BJ (cell line): ENCODE measurements at regions not wholly inside any gene's neighbourhood (a gene's known extent, or its start where the extent isn't known, plus 50 kb on each side); places are given as distances from the start of the nearest gene placed in this dataset.

Source experiments
- CTCF ChIA-PET: fragments of 350-600 bp; formaldehyde crosslinking; extraction: SDS; loops from one replicate; lab custom pipeline; 2021; ENCODE audit warnings: antibody characterized with exemption, inconsistent platforms; lab: Yijun Ruan, JAX
- POLR2A ChIA-PET: fragments of 300-600 bp; sonication (Branson Sonifier 250); formaldehyde crosslinking; extraction: SDS; loops from one replicate; lab custom pipeline; 2021; ENCODE audit warnings: antibody characterized with exemption; lab: Charles Lee
- DNase-seq: peaks from one replicate; pipeline ENCODE4 v3.0.0-alpha.2; 2011; ENCODE audit warnings: low read depth
- H3K27me3 ChIP-seq: 2 replicates; pipeline ENCODE4 v1.6.0; 2011; ENCODE audit warnings: low read length; ENCODE audit not compliant: control insufficient read depth, insufficient read depth
- H3K36me3 ChIP-seq: 2 replicates; pipeline ENCODE4 v1.5.1; 2011; ENCODE audit warnings: low read length; ENCODE audit not compliant: control insufficient read depth, insufficient read depth
- H3K4me3 ChIP-seq: 2 replicates; pipeline ENCODE4 v1.5.1; 2011; ENCODE audit warnings: low read depth, mild to moderate bottlenecking, control low read depth, low read length
- CTCF ChIP-seq: IDR thresholded peaks from 2 replicates; pipeline ENCODE4 v1.5.1; 2011; ENCODE audit warnings: low read depth, mild to moderate bottlenecking, control low read depth, inconsistent platforms, low read length, moderate library complexity; ENCODE audit not compliant: insufficient read depth

DNA sequence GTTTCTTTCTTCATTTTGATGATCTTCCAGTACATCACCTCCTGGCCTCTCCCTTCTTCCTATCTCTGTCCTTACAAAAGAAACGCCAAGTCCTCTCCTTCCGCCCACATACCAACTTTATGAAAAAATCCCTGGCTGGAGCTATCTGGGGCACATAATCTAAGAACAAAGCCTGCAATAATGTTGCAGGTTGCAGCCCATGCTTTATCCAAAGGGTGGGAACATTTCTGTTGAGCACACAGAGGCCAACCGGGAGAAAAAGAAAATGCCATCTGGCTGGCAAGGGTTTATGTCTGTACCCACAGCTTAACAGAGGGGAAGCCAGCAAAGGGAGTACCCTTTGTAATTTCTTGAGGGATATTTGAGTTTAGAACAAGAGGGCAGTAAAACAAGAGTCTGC, 409.6 kb downstream of the SOX9 start:
- ChIA-PET CTCF (interaction anchor here (1.1 to 4.0 kb wide), 2 partner anchors 8 to 164 kb away, joined by 3 to 20 read pairs; no protein-coding TSS in a partner anchor), POLR2A (no interaction called here)
- no peak for TF ChIP-seq CTCF
- no peak for DNase-seq
- no peaks in the 10 kb centered on the region for H3K27me3 ChIP-seq
- no peaks in the 10 kb centered on the region for H3K36me3 ChIP-seq
- no peak overlapping the region for H3K4me3 ChIP-seq

DNA sequence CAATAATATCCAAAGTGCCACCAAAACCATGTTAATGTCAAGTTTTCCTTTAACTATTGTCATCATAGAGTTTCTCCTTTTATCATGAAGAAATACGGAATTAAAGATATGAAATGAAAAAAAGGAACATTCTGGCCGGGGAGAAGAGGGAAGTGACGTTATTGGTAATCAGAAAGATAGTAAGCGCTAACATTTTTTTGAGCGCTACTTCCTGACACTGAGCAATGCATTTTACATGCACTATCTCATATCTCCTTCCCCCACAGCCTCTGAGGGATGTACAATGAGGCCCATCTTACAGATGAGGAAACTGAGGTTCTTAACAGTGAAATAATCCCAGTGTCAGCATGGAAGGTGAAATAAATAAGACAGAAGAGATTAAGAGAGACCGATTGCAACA, 410.9 kb downstream of the SOX9 start:
- CTCF ChIA-PET, result interaction anchor here (1.2 kb wide), 1 partner anchor 413 kb away, joined by 6 read pairs; no protein-coding TSS in a partner anchor
- no peak for DNase-seq
- Histone ChIP-seq H3K4me3 (no peak overlapping the region), H3K36me3 (no peaks in the 10 kb centered on the region), H3K27me3 (no peaks in the 10 kb centered on the region)
- POLR2A ChIA-PET, result no interaction called here
- no peak for TF ChIP-seq CTCF

GRCh38 chr17:72534265-72534664, 413.4 kb downstream of the SOX9 start:
- no peak overlapping the region for H3K4me3 ChIP-seq
- H3K36me3 ChIP-seq, result no peaks in the 10 kb centered on the region
- TF ChIP-seq CTCF, result no peak
- POLR2A ChIA-PET, result no interaction called here
- no peaks in the 10 kb centered on the region for H3K27me3 ChIP-seq
- CTCF ChIA-PET, result no interaction called here
- DNase-seq, result no peak

DNA sequence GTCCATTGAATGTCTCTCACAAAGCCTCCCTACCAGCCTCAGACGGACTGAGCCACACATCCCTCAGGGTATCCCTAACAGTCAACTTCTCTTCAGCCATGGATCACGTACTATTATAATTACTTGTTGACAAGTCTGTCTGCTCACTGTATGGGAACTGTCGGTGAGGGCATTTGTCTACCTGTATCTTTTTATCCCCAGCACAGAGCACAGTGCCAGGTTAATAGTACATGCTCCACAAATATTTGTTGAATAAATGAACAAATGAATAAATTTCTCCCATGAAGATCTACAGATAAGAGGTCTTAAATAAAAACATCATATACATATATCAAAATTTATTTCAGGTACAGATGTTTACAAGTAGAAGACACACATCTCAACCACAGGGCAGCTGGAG, 414.0 kb downstream of the SOX9 start:
- ChIA-PET POLR2A (no interaction called here), CTCF (interaction anchor here (0.7 kb wide), 1 partner anchor 26 kb away, joined by 3 read pairs; no protein-coding TSS in a partner anchor)
- Histone ChIP-seq H3K36me3 (no peaks in the 10 kb centered on the region), H3K4me3 (no peak overlapping the region), H3K27me3 (no peaks in the 10 kb centered on the region)
- no peak for DNase-seq
- TF ChIP-seq CTCF, result no peak

DNA sequence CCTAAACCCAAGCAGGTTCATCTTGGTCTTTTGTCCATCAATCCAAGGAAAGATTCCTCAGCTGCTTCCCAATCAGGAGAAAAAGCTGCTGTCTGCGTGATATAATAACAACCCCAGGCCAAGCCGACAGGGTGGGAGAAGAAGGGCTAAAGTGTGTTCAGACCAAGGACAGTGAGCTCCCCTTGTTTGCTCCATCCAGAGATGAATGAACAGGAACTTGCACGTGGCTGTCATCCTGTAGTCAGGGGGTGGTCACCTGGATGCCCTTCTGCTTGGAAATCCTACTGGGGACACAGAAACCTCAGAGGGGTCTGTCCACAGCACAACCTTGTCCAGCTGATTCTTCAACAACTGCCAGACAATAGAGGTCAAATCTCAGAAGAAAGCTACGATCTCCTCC, 414.5 kb downstream of the SOX9 start:
- POLR2A ChIA-PET, result no interaction called here
- H3K36me3 ChIP-seq, result no peaks in the 10 kb centered on the region
- CTCF ChIA-PET, result interaction anchor here (0.7 kb wide), 1 partner anchor 25 kb away, joined by 3 read pairs; no protein-coding TSS in a partner anchor
- TF ChIP-seq CTCF, result no peak
- no peak for DNase-seq
- H3K4me3 ChIP-seq, result no peak overlapping the region
- H3K27me3 ChIP-seq, result no peaks in the 10 kb centered on the region
